Suprapubic skin (tissue), 4 donors: ENCODE measurements at regions not wholly inside any gene's neighbourhood (a gene's known extent, or its start where the extent isn't known, plus 50 kb on each side); places are given as distances from the start of the nearest gene placed in this dataset.

Experiments used
- CTCF ChIP-seq, 2 donors: fragments of 200-600 bp in 1 of 2; fragments of 450-650 bp in 1 of 2; sonication (generic) in 1 of 2; IDR thresholded peaks; one replicate each; pipeline ENCODE4 v1.5.1; 2016 to 2019; ENCODE audit warnings: antibody characterized with exemption in 2 of 2, mild to moderate bottlenecking in 1 of 2, moderate library complexity in 1 of 2
- EP300 ChIP-seq: sonication (generic); formaldehyde crosslinking; IDR thresholded peaks from one replicate; pipeline ENCODE4 v1.6.1; 2017; ENCODE audit warnings: antibody characterized with exemption
- POLR2A ChIP-seq, 2 donors: fragments of 450-650 bp; IDR thresholded peaks; one replicate each; pipeline ENCODE4 v1.6.1; 2017; ENCODE audit warnings: antibody characterized with exemption in 2 of 2, mild to moderate bottlenecking in 2 of 2, moderate library complexity in 2 of 2
- POLR2AphosphoS5 ChIP-seq, 3 donors: sonication (generic); formaldehyde crosslinking; IDR thresholded peaks; one replicate each; pipeline ENCODE4 v1.6.1; 2017; ENCODE audit warnings: antibody characterized with exemption in 3 of 3

- TF ChIP-seq POLR2A (IDR thresholded peaks at IDR 0.05) (no peak), CTCF (IDR thresholded peaks at IDR 0.05) (no peak), EP300 (no peak), POLR2AphosphoS5 (IDR thresholded peaks at IDR 0.05) (no peak)
Observed at GRCh38 chr12:41715256-41715655, 429.4 kb downstream of the GXYLT1 start.
